GM19240 (cell line): ENCODE measurements at regions not wholly inside any gene's neighbourhood (a gene's known extent, or its start where the extent isn't known, plus 50 kb on each side); places are given as distances from the start of the nearest gene placed in this dataset.
"Not testable (repeated sequence)": the region's sequence is repeated elsewhere in the genome, so short reads cannot be mapped to it uniquely, and the experiment has no call there.

Experiments
- DNase-seq: peaks from one replicate; pipeline ENCODE4 v3.0.0; 2011; ENCODE audit warnings: low spot score; ENCODE audit not compliant: insufficient read length

DNA sequence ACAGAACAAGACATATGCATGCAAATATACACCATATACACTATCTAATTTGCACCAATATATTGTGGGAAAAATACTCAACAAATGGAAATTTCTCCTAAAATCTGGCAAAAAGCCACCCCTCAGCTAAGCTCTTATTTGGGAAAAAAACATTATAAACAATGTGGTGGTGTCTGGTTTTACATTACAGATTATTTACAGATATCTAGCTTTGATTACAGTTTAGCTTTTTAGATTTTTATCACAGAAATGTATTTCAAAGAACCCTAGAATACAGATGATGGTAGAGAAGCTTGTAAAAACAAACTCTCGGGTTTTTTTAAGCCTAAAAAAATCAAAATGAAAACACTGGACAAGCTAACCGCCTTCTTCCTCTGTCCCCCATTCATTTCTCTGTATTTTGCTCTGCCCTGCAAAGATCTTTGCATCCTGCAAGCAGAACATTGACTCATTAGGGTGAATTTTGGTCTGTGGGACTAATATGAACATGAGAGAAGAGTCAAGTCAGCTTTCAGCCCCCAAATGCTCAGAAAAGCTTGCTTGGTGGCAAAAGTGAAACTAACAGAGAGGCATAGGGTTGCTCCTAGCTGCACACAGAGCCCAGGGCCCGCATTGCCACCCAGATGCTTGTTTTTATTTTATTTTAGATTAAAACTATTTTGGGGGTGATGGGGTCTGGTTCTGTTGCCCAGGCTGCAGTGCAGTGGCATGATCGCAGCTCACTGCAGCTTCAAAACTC, 88.8 kb upstream of the LYZL1 start:
- no peak for DNase-seq

DNA sequence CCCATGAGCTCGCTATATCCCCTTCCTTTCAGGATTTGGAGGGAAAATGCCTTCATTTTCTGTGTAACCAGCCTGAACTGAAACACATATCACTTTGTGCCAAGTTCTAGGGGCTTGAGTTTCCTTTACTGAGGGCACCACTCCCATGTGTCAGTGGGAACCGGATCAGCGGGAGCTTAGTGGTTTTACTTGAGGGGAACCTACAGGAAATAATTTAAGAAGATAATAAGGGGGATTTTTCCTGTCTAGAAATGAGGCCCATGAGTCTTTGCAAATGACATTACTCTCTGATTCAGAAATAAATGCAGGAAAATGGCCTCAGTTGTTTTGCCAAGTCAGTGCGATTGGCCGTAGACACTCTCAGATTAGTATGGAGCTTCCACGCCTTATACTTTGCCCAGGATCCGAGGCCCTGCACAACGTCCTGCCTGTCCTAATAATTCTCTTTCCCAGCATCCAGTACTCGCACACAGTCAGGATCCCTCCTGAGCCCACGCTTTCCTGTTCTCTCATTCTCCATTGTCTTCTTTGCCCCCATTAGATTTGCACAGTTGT, 86.4 kb upstream of the LYZL1 start:
- DNase-seq: no peak

DNA sequence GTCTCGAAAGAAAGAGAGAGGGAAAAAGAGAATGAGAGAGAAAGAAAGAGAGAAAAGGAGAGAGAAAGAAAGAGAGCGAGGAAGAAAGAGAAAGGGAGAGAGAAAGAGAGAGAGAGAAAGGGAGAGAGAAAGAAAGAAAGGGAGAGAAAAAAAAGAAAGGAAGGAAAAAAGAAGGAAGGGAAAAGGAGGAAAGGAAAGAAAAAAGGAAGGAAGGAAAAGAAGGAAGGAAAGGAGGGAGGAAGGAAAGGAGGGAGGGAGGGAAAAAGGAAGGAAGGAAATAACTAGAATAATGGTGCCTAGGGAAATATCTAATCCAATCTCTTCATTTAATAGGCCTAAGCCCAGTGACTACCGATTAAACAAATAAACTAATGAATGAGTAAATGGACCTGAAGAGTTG, 85.4 kb upstream of the LYZL1 start:
- DNase-seq: no peak

DNA sequence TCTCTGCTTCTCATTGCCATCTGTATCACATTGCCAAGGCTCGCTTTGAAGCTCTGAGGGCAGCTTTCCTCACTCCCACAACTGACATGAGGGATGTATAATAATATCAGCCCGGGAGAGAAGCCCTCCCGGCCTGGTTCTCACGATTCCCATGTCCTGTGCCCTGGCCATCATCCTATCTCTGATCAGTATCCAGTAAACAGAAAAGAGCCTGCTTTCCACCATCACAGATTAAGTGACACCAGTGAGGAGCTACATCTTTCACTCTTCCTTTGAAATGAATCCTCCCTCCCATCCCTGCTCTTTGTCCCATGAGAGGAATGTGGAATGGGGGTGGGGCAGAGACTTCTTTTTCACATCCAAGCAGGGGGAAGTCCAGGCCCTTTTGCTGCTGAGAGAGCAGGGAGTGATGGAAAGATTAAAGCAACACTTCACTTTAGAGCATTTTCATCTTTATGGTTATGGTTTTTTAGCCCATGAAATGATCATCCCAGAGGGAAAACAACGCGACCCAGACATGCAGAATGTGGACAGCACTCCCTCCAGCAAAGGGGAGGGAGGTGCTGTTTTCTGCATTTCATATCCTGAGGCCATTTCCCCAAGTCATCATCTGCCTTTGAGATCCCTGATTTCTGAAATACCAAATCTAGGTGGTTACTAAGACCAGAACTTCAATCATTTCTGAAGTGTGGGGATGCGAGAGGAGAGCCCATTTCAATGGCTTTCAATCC, 84.6 kb upstream of the LYZL1 start:
- DNase-seq: no peak

- no peak for DNase-seq
Measured at GRCh38 chr10:29205787-29206186, 83.1 kb upstream of the LYZL1 start.

- DNase-seq: no peak
Measured at GRCh38 chr10:29208845-29209244, 80.0 kb upstream of the LYZL1 start.

DNA sequence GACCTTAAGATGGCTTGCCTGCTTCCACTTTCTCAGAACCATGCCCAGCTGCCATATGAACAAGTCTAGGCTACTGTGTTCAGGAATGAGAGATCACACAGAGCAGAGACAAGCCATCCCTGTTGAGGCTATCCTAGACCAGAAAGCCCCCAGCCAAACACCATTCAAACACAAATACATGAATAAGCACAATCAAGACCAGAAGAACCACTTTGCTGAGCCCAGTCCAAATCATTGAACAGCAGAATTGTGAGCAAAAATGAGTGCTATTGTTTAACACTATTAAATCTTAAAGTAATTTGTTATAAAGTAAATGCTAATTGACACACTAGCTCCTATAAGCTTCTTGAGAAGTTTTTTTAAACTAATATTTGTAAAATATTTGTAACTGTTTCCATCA, 79.0 kb upstream of the LYZL1 start:
- DNase-seq: no peak

GRCh38 chr10:29210266-29210868, 78.5 kb upstream of the LYZL1 start:
- no peak for DNase-seq

DNA sequence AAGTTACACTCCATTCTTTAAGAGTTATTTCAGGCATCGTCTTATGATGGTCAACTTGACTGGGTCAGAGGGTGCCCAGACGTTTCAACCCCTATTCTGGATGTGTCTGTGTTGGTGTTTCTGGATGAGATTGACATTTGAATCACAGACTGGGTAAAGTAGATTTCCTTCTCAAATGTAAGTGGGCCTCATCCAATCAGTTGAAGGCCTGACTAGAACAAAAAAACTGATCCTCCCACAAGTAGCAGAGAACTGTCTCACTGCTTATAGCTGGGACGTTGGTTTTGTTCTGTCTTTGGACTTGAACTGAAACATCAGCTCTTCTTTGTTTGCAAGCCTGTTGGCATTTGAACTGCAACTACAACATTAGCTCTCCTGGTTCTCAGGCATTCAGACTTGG, 76.3 kb upstream of the LYZL1 start:
- DNase-seq: no peak

DNA sequence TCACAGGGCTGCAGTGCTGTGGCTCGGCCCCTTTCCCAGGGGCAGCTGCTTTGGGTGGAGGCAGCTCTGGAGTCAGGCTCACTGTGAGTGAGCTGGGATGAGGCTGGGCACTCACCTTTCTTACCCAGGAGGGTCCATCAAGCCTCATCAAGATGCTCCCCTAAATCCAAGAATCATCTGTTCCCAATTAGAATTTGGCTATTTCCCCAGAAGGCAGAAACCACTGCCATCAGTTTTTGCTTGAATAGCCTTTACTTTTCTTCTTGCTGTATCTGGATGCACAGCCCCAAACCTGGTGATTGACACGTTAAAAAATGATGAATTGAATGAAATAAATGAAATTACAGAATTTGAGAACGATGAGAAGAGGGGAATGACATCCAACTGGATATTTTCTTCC, 74.3 kb upstream of the LYZL1 start:
- DNase-seq: no peak

DNA sequence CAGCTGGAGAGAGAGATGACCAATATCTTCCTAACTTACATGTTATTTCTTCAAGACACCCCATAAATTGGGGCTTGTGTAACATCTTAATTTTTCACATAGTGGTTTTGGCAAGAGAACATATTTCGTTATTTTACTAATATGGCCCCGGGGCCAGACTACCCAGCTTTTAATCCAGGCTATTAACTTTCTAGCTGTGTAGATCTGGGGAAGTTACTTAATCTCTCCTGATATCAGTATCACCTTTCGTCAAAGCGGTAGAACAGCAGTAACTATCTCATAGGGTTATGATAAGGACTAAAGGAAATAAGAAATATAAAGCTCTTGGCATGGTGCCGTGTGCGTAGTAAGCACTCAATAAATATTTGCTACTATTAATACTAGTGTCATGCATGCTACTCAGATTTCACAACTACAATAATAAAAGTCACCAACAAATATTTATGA, 71.6 kb upstream of the LYZL1 start:
- no peak for DNase-seq

- DNase-seq: no peak
Measured at GRCh38 chr10:29223326-29223725, 65.5 kb upstream of the LYZL1 start.

DNA sequence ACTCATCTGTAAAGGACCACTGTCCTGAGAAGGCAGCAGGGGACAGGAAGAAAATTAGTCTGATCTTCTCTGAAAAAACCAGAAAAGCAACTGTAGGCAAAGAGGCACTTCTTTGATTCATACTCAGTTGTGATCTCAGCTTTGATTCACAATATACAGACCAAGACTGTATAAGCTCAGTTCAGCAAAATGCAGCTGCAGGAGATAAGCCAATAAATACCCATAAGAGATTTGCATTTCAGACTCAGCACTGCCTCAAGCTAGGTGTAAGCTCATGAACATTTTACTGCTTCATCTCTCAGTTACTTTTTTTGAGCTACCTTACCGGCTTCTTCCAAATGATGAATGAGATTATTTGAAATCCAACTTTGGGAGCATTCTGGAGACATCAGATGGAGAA, 64.2 kb upstream of the LYZL1 start:
- no peak for DNase-seq

DNA sequence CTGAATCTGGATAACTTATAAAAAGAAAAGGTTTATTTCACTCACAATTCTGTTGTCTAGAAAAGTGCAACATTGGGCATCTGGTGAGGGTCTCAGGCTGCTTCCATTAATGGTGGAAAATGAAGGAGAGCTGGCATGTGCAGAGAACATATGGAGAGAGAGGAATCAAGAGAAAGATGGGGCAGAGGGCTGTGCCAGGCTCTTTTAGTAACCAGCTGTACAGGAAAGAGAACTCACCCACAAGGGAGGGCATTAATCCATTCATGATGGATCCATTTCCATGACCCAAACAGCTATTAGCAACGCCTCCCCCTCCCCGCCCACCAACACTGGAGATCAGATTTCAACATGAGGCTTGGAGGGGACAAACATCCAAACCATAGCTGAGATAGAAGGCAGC, 61.7 kb upstream of the LYZL1 start:
- no peak for DNase-seq

- DNase-seq: no peak
Measured at GRCh38 chr10:29228562-29228961, 60.3 kb upstream of the LYZL1 start.

DNA sequence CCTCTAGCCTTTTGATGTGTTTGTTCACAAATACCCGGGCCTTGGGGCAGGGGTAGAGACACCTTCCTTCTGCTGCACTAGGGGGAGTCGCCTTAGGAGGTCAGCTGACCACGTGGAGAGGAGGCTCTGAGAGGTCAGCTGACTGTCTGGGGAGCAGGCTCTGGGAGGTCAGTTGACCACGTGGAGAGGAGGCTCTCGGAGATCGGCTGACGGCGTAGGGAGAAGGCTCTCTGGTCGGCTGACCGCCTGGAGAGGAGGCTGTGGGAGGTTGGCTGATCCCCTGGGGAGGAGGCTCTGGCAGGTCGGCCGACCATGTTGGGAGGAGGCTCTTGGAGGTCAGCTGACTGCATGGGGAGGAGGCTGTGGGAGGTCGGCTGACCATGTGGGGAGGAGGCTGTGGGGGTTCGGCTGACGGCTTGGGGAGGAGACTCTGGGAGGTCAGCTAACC, 59.6 kb upstream of the LYZL1 start:
- DNase-seq: no peak

DNA sequence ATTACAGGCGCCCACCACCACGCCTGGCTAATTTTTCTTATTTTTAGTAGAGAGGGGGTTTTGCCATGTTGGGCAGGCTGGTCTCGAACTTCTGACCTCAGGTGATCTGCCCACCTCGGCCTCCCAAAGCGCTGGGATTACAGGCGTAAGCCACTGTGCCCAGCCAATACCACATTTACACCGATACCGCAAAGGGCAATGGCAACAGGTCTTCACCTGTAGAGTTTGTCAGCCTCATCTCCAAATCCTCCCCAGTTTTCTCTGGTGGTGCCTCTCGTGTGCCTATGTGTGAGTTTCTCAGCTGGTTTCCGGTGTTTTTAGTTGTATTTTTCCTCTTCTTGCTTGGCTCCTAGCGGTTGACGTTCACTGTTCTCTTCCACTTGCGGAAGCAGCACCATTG, 52.0 kb upstream of the LYZL1 start:
- DNase-seq: not testable (repeated sequence)

GRCh38 chr10:29237786-29238185, 51.1 kb upstream of the LYZL1 start:
- DNase-seq: no peak

- no peak for DNase-seq
Measured at GRCh38 chr10:29238523-29239135, 50.2 kb upstream of the LYZL1 start.
